CD8-positive, alpha-beta memory T cell (primary cell): ENCODE measurements at regions not wholly inside any gene's neighbourhood (a gene's known extent, or its start where the extent isn't known, plus 50 kb on each side); places are given as distances from the start of the nearest gene placed in this dataset.
"Not testable (repeated sequence)": the region's sequence is repeated elsewhere in the genome, so short reads cannot be mapped to it uniquely, and the experiment has no call there.

Experiments
- CTCF ChIA-PET: fragments of 350-600 bp; sonication (Branson Sonifier 250); formaldehyde crosslinking; loops from one replicate; lab custom pipeline; 2021; ENCODE audit warnings: antibody characterized with exemption; lab: Charles Lee
- POLR2A ChIA-PET: fragments of 350-600 bp; sonication (Branson Sonifier 250); formaldehyde crosslinking; loops from one replicate; lab custom pipeline; 2021; ENCODE audit warnings: antibody characterized with exemption; lab: Charles Lee
- DNase-seq, 5 donors: peaks; one replicate each; pipeline versions ENCODE4 v3.0.0 to v3.0.0-alpha.2; 2020 to 2022; ENCODE audit warnings: mixed read lengths in 1 of 5
- H3K27ac ChIP-seq: one replicate; pipeline ENCODE4 v1.7.0; 2013; ENCODE audit warnings: low read depth, mild to moderate bottlenecking, low read length, moderate library complexity
- H3K27me3 ChIP-seq: 2 replicates; pipeline ENCODE4 v1.7.0; 2013; ENCODE audit warnings: low read length, mild to moderate bottlenecking; ENCODE audit not compliant: insufficient read depth, poor library complexity, severe bottlenecking
- H3K36me3 ChIP-seq: 2 replicates; pipeline ENCODE4 v1.7.0; 2013; ENCODE audit warnings: mild to moderate bottlenecking, low read length, moderate library complexity; ENCODE audit not compliant: insufficient read depth
- H3K4me1 ChIP-seq: 2 replicates; pipeline ENCODE4 v1.7.0; 2013; ENCODE audit warnings: mild to moderate bottlenecking, low read length, moderate library complexity; ENCODE audit not compliant: insufficient read depth
- H3K4me3 ChIP-seq: 2 replicates; pipeline ENCODE4 v1.7.0; 2013; ENCODE audit warnings: mild to moderate bottlenecking, low read length
- H3K9me3 ChIP-seq: 2 replicates; pipeline ENCODE4 v1.7.0; 2013; ENCODE audit warnings: mild to moderate bottlenecking, low read length
- H3K27ac Mint-ChIP-seq, 8 donors: one replicate each; pipeline ENCODE4 v1.8.0; 2020 to 2021; ENCODE audit warnings: mixed read lengths in 8 of 8, mild to moderate bottlenecking in 6 of 8, inconsistent platforms in 3 of 8, moderate library complexity in 3 of 8
- H3K27me3 Mint-ChIP-seq, 2 donors: one replicate each; pipeline ENCODE4 v1.8.0; 2020 to 2021; ENCODE audit warnings: mixed read lengths in 2 of 2, mild to moderate bottlenecking in 1 of 2, moderate library complexity in 1 of 2
- H3K36me3 Mint-ChIP-seq, 3 donors: one replicate each; pipeline ENCODE4 v1.8.0; 2020 to 2021; ENCODE audit warnings: mixed read lengths in 3 of 3, inconsistent platforms in 1 of 3, mild to moderate bottlenecking in 1 of 3
- H3K4me1 Mint-ChIP-seq, 3 donors: one replicate each; pipeline ENCODE4 v1.8.0; 2020 to 2021; ENCODE audit warnings: mixed read lengths in 3 of 3, inconsistent platforms in 1 of 3, mild to moderate bottlenecking in 1 of 3
- H3K4me3 Mint-ChIP-seq, 7 donors: one replicate each; pipeline ENCODE4 v1.8.0; 2020 to 2021; ENCODE audit warnings: mixed read lengths in 7 of 7, mild to moderate bottlenecking in 6 of 7, moderate library complexity in 4 of 7, inconsistent platforms in 2 of 7
- H3K9me3 Mint-ChIP-seq, 5 donors: one replicate each; pipeline ENCODE4 v1.8.0; 2020 to 2022; ENCODE audit warnings: mixed read lengths in 5 of 5, mild to moderate bottlenecking in 3 of 5, moderate library complexity in 2 of 5, inconsistent platforms in 1 of 5

GRCh38 chr16:29145086-29145485 lies 160.2 kb downstream of the LAT start:
- DNase-seq, result peak in 1 of 5 donors; percentile 24
- H3K4me3 ChIP-seq, H3K27ac ChIP-seq, H3K9me3 ChIP-seq, H3K9me3 Mint-ChIP-seq, H3K27me3 Mint-ChIP-seq, CTCF ChIA-PET, H3K27me3 ChIP-seq, H3K4me3 Mint-ChIP-seq, POLR2A ChIA-PET, H3K36me3 ChIP-seq: not testable (repeated sequence)
- Mint-ChIP-seq H3K36me3 (peaks cover 0 to 32% (median 7%) of the 10 kb centered on the region in 3 donors), H3K4me1 (peaks cover 30 to 44% (median 38%) of the 10 kb centered on the region in 3 donors), H3K27ac (peak overlapping the region; percentile 41 to 99 (median 84))
- peaks cover 25% of the 10 kb centered on the region for H3K4me1 ChIP-seq

- CTCF ChIA-PET, H3K9me3 Mint-ChIP-seq, H3K27me3 ChIP-seq, H3K27ac ChIP-seq, POLR2A ChIA-PET, H3K9me3 ChIP-seq, H3K27me3 Mint-ChIP-seq, H3K4me3 Mint-ChIP-seq, H3K36me3 ChIP-seq, H3K4me3 ChIP-seq: not testable (repeated sequence)
- DNase-seq, result peak in 1 of 5 donors; percentile 30
- H3K4me1 ChIP-seq, result peaks cover 21% of the 10 kb centered on the region
- peak overlapping the region in 5 of 8 donors; percentile 6 to 92 (median 57) for H3K27ac Mint-ChIP-seq
- H3K36me3 Mint-ChIP-seq, result peaks cover 0 to 32% (median 7%) of the 10 kb centered on the region in 3 donors
- H3K4me1 Mint-ChIP-seq, result peaks cover 27 to 40% (median 34%) of the 10 kb centered on the region in 3 donors
These were observed 159.8 kb downstream of the LAT start for GRCh38 chr16:29144669-29145062.

- H3K27ac ChIP-seq, result not testable (repeated sequence)
These were observed 159.2 kb downstream of the LAT start for GRCh38 chr16:29143739-29144668.

GRCh38 chr16:29142506-29142905 lies 157.7 kb downstream of the LAT start:
- H3K27ac Mint-ChIP-seq, result peak overlapping the region in 6 of 8 donors; percentile 54 to 82 (median 66)
- H3K27me3 Mint-ChIP-seq, POLR2A ChIA-PET, DNase-seq, H3K9me3 ChIP-seq, H3K4me1 ChIP-seq, H3K4me3 Mint-ChIP-seq, CTCF ChIA-PET, H3K27me3 ChIP-seq, H3K27ac ChIP-seq, H3K36me3 ChIP-seq, H3K4me3 ChIP-seq, H3K9me3 Mint-ChIP-seq: not testable (repeated sequence)
- H3K4me1 Mint-ChIP-seq, result peaks cover 9 to 18% (median 14%) of the 10 kb centered on the region in 3 donors
- peaks cover 0 to 35% (median 4%) of the 10 kb centered on the region in 3 donors for H3K36me3 Mint-ChIP-seq

More at GRCh38 chr16:29143739-29144668, 159.2 kb downstream of the LAT start:
- CTCF ChIA-PET, H3K4me3 ChIP-seq, POLR2A ChIA-PET, H3K4me3 Mint-ChIP-seq, H3K9me3 ChIP-seq, H3K9me3 Mint-ChIP-seq, H3K27me3 ChIP-seq, H3K27me3 Mint-ChIP-seq, H3K36me3 ChIP-seq: not testable (repeated sequence)
- Mint-ChIP-seq H3K4me1 (peaks cover 21 to 33% (median 27%) of the 10 kb centered on the region in 3 donors), H3K27ac (peak overlapping the region in 5 of 8 donors; percentile 6 to 92 (median 73)), H3K36me3 (peaks cover 0 to 35% (median 4%) of the 10 kb centered on the region in 3 donors)
- H3K4me1 ChIP-seq, result peaks cover 14% of the 10 kb centered on the region
- peak in 1 of 5 donors; percentile 20 for DNase-seq

GRCh38 chr16:29141586-29142324 lies 156.9 kb downstream of the LAT start:
- Mint-ChIP-seq H3K9me3 (no peaks in the 10 kb centered on the region), H3K4me1 (peaks cover 7 to 11% (median 8%) of the 10 kb centered on the region in 3 donors), H3K36me3 (peaks cover 0 to 36% (median 4%) of the 10 kb centered on the region in 3 donors), H3K27me3 (peaks cover 0 to 1% of the 10 kb centered on the region in 2 donors), H3K27ac (peak overlapping the region in 4 of 8 donors; percentile 59 to 82 (median 75)), H3K4me3 (no peak overlapping the region)
- POLR2A ChIA-PET, result no interaction called here
- H3K36me3 ChIP-seq, result no peaks in the 10 kb centered on the region
- CTCF ChIA-PET, result no interaction called here
- DNase-seq, result peak in 1 of 5 donors; percentile 36
- no peaks in the 10 kb centered on the region for H3K27me3 ChIP-seq
- H3K4me3 ChIP-seq, result no peak overlapping the region
- no peaks in the 10 kb centered on the region for H3K9me3 ChIP-seq
- no peak overlapping the region for H3K27ac ChIP-seq
- no peaks in the 10 kb centered on the region for H3K4me1 ChIP-seq

GRCh38 chr16:29141121-29141520 lies 156.3 kb downstream of the LAT start:
- H3K4me3 Mint-ChIP-seq, H3K4me1 ChIP-seq, POLR2A ChIA-PET, H3K4me1 Mint-ChIP-seq, H3K9me3 Mint-ChIP-seq, CTCF ChIA-PET, H3K27me3 Mint-ChIP-seq, H3K9me3 ChIP-seq, H3K27me3 ChIP-seq, H3K4me3 ChIP-seq, DNase-seq, H3K36me3 ChIP-seq, H3K27ac ChIP-seq: not testable (repeated sequence)
- Mint-ChIP-seq H3K36me3 (peaks cover 0 to 35% (median 4%) of the 10 kb centered on the region in 3 donors), H3K27ac (peak overlapping the region in 2 of 8 donors; percentile 46 to 63)

GRCh38 chr16:29139901-29140855 lies 155.3 kb downstream of the LAT start:
- H3K4me1 ChIP-seq, H3K9me3 ChIP-seq, H3K27ac ChIP-seq, H3K27me3 ChIP-seq, H3K9me3 Mint-ChIP-seq, H3K4me3 ChIP-seq, POLR2A ChIA-PET, H3K4me1 Mint-ChIP-seq, H3K36me3 ChIP-seq, H3K27me3 Mint-ChIP-seq, CTCF ChIA-PET, H3K4me3 Mint-ChIP-seq: not testable (repeated sequence)
- Mint-ChIP-seq H3K36me3 (peaks cover 0 to 27% (median 0%) of the 10 kb centered on the region in 3 donors), H3K27ac (peak overlapping the region in 1 of 8 donors; percentile 35)
- peak in 1 of 5 donors; percentile 12 for DNase-seq
